Heart left ventricle (tissue), 13 donors: ENCODE measurements at regions not wholly inside any gene's neighbourhood (a gene's known extent, or its start where the extent isn't known, plus 50 kb on each side); places are given as distances from the start of the nearest gene placed in this dataset.

ENCODE experiments used
- POLR2A ChIP-seq, 2 donors: fragments of 450-650 bp; IDR thresholded peaks; one replicate each; pipeline ENCODE4 v1.6.1; 2017; ENCODE audit warnings: antibody characterized with exemption in 2 of 2, mild to moderate bottlenecking in 2 of 2, moderate library complexity in 2 of 2
- TF ChIP-seq, protein P1 (sequence below), 12 donors: fragments of 200-600 bp; sonication (generic) in 4 of 12; IDR thresholded peaks; one replicate each; pipeline versions ENCODE4 v1.5.0 to v1.8.0; 2018 to 2022; ENCODE audit warnings: antibody characterized with exemption in 12 of 12, mild to moderate bottlenecking in 5 of 12
- donor health status: ischemic (EF 13 %, LVEDD 7.1; RV severe dilation, severe dysfunction).
- donor health status: DM: no; HTN: yes; CAD: no.
- donor health status: DM: no; HTN: no; CAD: no.
- donor health status: ischemic (EF 25% LVEDD 6.9; RV normal size, moderate dysfunction).
- donor health status: ischemic (EF 25% LVEDD 5.7; RV mildly dilated, moderate dysfunction).
- donor health status: ischemic (EF 35%, LVEDD 5.7; RV mildly dilated, moderate dysfunction).
- donor health status: nonischemic (EF 11% LVEDD 7.7; RV severe dilation, severe dysfunction).
- donor health status: DM: yes; HTN: yes; CAD: no.
- donor health status: PGD.
- donor health status: ischemic (EF 29% LVEDD 5.4; RV normal size, mild dysfunction).
- donor health status: nonischemic (EF 23%, LVEDD 6.1; RV moderate dilation, normal function).

DNA sequence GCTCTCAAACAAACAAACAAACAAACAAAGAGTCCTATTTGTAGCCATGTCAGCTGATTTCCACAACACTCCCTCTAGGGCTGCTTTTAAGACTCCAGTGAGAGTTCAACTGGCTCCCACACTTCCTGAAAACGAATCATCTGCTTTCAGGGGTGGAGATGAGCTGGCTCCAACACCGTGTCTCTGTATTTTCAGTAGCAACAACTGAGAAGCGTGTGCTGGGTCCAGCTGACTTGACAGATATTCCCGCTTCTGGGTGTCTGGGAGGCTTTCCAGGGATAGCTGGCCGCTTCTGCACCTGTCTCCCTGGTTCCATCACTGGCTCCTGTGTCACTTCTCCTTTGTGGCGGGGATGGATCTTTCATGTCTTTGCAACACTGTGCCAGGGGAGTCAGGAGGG lies 272.5 kb upstream of the SOX4 start:
- TF ChIP-seq, protein P1, sequence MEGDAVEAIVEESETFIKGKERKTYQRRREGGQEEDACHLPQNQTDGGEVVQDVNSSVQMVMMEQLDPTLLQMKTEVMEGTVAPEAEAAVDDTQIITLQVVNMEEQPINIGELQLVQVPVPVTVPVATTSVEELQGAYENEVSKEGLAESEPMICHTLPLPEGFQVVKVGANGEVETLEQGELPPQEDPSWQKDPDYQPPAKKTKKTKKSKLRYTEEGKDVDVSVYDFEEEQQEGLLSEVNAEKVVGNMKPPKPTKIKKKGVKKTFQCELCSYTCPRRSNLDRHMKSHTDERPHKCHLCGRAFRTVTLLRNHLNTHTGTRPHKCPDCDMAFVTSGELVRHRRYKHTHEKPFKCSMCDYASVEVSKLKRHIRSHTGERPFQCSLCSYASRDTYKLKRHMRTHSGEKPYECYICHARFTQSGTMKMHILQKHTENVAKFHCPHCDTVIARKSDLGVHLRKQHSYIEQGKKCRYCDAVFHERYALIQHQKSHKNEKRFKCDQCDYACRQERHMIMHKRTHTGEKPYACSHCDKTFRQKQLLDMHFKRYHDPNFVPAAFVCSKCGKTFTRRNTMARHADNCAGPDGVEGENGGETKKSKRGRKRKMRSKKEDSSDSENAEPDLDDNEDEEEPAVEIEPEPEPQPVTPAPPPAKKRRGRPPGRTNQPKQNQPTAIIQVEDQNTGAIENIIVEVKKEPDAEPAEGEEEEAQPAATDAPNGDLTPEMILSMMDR (IDR thresholded peaks at IDR 0.05) = no peak
- no peak for TF ChIP-seq POLR2A (IDR thresholded peaks at IDR 0.05)
